Panc1 (cell line): ENCODE measurements at regions not wholly inside any gene's neighbourhood (a gene's known extent, or its start where the extent isn't known, plus 50 kb on each side); places are given as distances from the start of the nearest gene placed in this dataset.

Source experiments
- ATAC-seq: fragments of 200-7000 bp; cut with Tn5 transposase; 2 replicates; pipeline ENCODE4 v1.9.1; 2020; ENCODE audit warnings: mild to moderate bottlenecking, moderate library complexity
- BruUV-seq: library from RNA; stranded (reverse); fragments of 400-500 nt; replicated peaks from 2 replicates; lab custom pipeline; 2021; lab: Mats Ljungman, UMichigan
- CTCF ChIA-PET: fragments of 300-600 bp; sonication (Branson Sonifier 250); formaldehyde crosslinking; loops from one replicate; lab custom pipeline; 2022; ENCODE audit warnings: antibody characterized with exemption; lab: Charles Lee
- POLR2A ChIA-PET: fragments of 300-600 bp; sonication (Branson Sonifier 250); formaldehyde crosslinking; loops from one replicate; lab custom pipeline; 2022; ENCODE audit warnings: antibody characterized with exemption; lab: Charles Lee
- DNase-seq: peaks from one replicate; pipeline ENCODE4 v3.0.0-alpha.2; 2010; ENCODE audit warnings: low read depth, low spot score
- H3K27ac ChIP-seq: 2 replicates; pipeline ENCODE4 v1.5.1; 2011; ENCODE audit warnings: mild to moderate bottlenecking, low read length, inconsistent platforms
- H3K27me3 ChIP-seq: fragments of 200-500 bp; sonication (Bioruptor generic); 2 replicates; pipeline ENCODE4 v1.6.0; 2014; ENCODE audit warnings: low read length, inconsistent platforms; ENCODE audit not compliant: control insufficient read depth, insufficient read depth
- H3K36me3 ChIP-seq: fragments of 200-500 bp; sonication (Bioruptor generic); 2 replicates; pipeline ENCODE4 v1.5.1; 2014; ENCODE audit warnings: inconsistent platforms, mild to moderate bottlenecking, low read length, moderate library complexity; ENCODE audit not compliant: control insufficient read depth, insufficient read depth
- H3K4me1 ChIP-seq: 2 replicates; pipeline ENCODE4 v1.5.1; 2011; ENCODE audit warnings: inconsistent platforms, mild to moderate bottlenecking, low read length, moderate library complexity; ENCODE audit not compliant: control insufficient read depth, insufficient read depth
- H3K4me3 ChIP-seq, 2 experiments: 2 replicates each; pipeline ENCODE4 v1.5.1; 2011 to 2012; ENCODE audit warnings: low read depth in 2 of 2, low read length in 2 of 2, mild to moderate bottlenecking in 2 of 2, inconsistent platforms in 1 of 2, moderate library complexity in 1 of 2
- H3K9me3 ChIP-seq: fragments of 200-500 bp; sonication (Bioruptor generic); 2 replicates; pipeline ENCODE4 v1.5.1; 2014; ENCODE audit warnings: low read depth, mild to moderate bottlenecking, inconsistent platforms, low read length, moderate library complexity; ENCODE audit not compliant: control insufficient read depth, insufficient read depth
- POLR2AphosphoS5 ChIP-seq: IDR thresholded peaks from 2 replicates; pipeline ENCODE4 v1.6.1; 2012; ENCODE audit warnings: mild to moderate bottlenecking, low read depth, low read length, moderate library complexity
- SIN3A ChIP-seq: IDR thresholded peaks from 2 replicates; pipeline ENCODE4 v1.6.1; 2012; ENCODE audit warnings: low read depth, mild to moderate bottlenecking, low read length, moderate library complexity, borderline replicate concordance; ENCODE audit not compliant: insufficient read depth
- TCF7L2 ChIP-seq: IDR thresholded peaks from 2 replicates; pipeline ENCODE4 v1.6.1; 2011; ENCODE audit warnings: mild to moderate bottlenecking, low read depth, low read length, inconsistent platforms
- in situ Hi-C: cut with HindIII; loops from 2 replicates; pipeline ENCODE4 v1.10.0; 2016; ENCODE audit warnings: low sequenced_read_pairs, low pct_unique_long_range_greater_than_20kb
- intact Hi-C: fragments of 100-400 bp; cut with micrococcal nuclease; formaldehyde crosslinking; loops from one replicate; pipeline ENCODE4 v1.10.0; 2022; ENCODE audit not compliant: unreplicated experiment
- TF ChIP-seq, protein P1 (sequence below), 2 experiments: IDR thresholded peaks; 2 replicates each; pipeline ENCODE4 v1.6.1; 2011 to 2012; ENCODE audit warnings: low read depth in 2 of 2, control low read depth in 1 of 2, low read length in 1 of 2, mild to moderate bottlenecking in 1 of 2, moderate library complexity in 1 of 2; ENCODE audit not compliant: insufficient read depth in 1 of 2
- TF ChIP-seq, protein P2 (sequence below): fragments of 450-650 bp; IDR thresholded peaks from 2 replicates; pipeline ENCODE4 v1.5.1; 2017; ENCODE audit warnings: mild to moderate bottlenecking

DNA sequence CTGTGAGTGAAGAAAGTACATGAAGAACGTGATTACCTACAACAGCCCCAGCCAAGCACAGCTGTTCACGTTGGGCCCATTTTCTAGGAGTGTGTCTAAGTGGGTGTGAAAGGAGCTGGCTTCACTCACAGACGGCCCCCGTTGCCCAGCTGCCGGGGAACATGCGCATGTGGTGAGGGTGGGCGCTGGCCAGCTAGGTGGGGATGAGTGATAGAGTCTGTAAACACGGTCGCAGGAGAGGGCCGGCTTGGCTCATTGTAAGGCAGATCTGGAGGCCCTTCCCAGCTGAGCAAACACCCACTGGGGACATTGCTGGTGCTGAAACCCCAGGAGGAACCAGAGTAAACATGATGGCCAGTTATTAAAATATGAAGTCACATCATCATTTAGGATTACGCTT is 160.5 kb downstream of the TEX29 start:
- no peaks in the 10 kb centered on the region for H3K4me1 ChIP-seq
- no peaks in the 10 kb centered on the region for H3K36me3 ChIP-seq
- intact Hi-C loops (no loop called here), in situ Hi-C loops (no loop called here)
- H3K9me3 ChIP-seq: no peaks in the 10 kb centered on the region
- BruUV-seq: no TSS peak
- no peak overlapping the region for H3K4me3 ChIP-seq
- DNase-seq: no peak
- POLR2A ChIA-PET: no interaction called here
- TF ChIP-seq, protein P1, sequence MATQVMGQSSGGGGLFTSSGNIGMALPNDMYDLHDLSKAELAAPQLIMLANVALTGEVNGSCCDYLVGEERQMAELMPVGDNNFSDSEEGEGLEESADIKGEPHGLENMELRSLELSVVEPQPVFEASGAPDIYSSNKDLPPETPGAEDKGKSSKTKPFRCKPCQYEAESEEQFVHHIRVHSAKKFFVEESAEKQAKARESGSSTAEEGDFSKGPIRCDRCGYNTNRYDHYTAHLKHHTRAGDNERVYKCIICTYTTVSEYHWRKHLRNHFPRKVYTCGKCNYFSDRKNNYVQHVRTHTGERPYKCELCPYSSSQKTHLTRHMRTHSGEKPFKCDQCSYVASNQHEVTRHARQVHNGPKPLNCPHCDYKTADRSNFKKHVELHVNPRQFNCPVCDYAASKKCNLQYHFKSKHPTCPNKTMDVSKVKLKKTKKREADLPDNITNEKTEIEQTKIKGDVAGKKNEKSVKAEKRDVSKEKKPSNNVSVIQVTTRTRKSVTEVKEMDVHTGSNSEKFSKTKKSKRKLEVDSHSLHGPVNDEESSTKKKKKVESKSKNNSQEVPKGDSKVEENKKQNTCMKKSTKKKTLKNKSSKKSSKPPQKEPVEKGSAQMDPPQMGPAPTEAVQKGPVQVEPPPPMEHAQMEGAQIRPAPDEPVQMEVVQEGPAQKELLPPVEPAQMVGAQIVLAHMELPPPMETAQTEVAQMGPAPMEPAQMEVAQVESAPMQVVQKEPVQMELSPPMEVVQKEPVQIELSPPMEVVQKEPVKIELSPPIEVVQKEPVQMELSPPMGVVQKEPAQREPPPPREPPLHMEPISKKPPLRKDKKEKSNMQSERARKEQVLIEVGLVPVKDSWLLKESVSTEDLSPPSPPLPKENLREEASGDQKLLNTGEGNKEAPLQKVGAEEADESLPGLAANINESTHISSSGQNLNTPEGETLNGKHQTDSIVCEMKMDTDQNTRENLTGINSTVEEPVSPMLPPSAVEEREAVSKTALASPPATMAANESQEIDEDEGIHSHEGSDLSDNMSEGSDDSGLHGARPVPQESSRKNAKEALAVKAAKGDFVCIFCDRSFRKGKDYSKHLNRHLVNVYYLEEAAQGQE (IDR thresholded peaks at IDR 0.05; ENCODE audit: insufficient read depth in 1 of 2, low read depth in 2 of 2, low read length in 1 of 2): no peak
- TF ChIP-seq TCF7L2 (no peak), SIN3A (no peak), POLR2AphosphoS5 (no peak)
- TF ChIP-seq, protein P2, sequence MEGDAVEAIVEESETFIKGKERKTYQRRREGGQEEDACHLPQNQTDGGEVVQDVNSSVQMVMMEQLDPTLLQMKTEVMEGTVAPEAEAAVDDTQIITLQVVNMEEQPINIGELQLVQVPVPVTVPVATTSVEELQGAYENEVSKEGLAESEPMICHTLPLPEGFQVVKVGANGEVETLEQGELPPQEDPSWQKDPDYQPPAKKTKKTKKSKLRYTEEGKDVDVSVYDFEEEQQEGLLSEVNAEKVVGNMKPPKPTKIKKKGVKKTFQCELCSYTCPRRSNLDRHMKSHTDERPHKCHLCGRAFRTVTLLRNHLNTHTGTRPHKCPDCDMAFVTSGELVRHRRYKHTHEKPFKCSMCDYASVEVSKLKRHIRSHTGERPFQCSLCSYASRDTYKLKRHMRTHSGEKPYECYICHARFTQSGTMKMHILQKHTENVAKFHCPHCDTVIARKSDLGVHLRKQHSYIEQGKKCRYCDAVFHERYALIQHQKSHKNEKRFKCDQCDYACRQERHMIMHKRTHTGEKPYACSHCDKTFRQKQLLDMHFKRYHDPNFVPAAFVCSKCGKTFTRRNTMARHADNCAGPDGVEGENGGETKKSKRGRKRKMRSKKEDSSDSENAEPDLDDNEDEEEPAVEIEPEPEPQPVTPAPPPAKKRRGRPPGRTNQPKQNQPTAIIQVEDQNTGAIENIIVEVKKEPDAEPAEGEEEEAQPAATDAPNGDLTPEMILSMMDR: no peak
- CTCF ChIA-PET: no interaction called here
- H3K27me3 ChIP-seq: no peaks in the 10 kb centered on the region
- no peak for ATAC-seq
- no peak overlapping the region for H3K27ac ChIP-seq

DNA sequence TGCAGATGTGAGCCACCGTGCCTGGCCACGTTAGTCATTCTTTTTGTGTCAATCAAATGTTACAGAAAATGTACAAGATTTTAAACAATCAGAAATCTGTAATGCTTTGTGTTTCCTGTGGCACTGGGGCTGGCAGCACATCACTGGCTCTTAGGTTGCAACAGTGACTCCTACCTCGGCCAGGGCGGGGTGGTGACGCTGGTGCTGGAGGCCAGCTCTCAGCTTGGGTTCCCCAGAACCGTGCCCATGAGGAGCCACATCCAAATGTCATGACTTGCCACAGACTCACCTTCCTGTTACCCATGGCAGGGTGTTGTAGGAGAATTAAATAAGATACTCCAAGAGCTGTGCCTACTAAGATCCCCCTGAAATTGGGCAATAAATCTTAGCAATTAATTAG is 161.7 kb downstream of the TEX29 start:
- ChIA-PET POLR2A (no interaction called here), CTCF (no interaction called here)
- no peak overlapping the region for H3K4me3 ChIP-seq
- H3K27me3 ChIP-seq: no peaks in the 10 kb centered on the region
- DNase-seq (no peak), ATAC-seq (no peak)
- no peaks in the 10 kb centered on the region for H3K36me3 ChIP-seq
- TF ChIP-seq TCF7L2: no peak
- TF ChIP-seq POLR2AphosphoS5: no peak
- TF ChIP-seq, protein P1 (IDR thresholded peaks at IDR 0.05; ENCODE audit: insufficient read depth in 1 of 2, low read depth in 2 of 2, low read length in 1 of 2): no peak
- no peak for TF ChIP-seq SIN3A
- H3K9me3 ChIP-seq: no peaks in the 10 kb centered on the region
- intact Hi-C loops: no loop called here
- H3K27ac ChIP-seq: no peak overlapping the region
- no TSS peak for BruUV-seq
- no peaks in the 10 kb centered on the region for H3K4me1 ChIP-seq
- in situ Hi-C loops: no loop called here
